ENCODE measurements at regions not wholly inside any gene's neighbourhood (a gene's known extent, or its start where the extent isn't known, plus 50 kb on each side); places are given as distances from the start of the nearest gene placed in this dataset.
"Not testable (repeated sequence)": the region's sequence is repeated elsewhere in the genome, so short reads cannot be mapped to it uniquely, and the experiment has no call there.

DNA sequence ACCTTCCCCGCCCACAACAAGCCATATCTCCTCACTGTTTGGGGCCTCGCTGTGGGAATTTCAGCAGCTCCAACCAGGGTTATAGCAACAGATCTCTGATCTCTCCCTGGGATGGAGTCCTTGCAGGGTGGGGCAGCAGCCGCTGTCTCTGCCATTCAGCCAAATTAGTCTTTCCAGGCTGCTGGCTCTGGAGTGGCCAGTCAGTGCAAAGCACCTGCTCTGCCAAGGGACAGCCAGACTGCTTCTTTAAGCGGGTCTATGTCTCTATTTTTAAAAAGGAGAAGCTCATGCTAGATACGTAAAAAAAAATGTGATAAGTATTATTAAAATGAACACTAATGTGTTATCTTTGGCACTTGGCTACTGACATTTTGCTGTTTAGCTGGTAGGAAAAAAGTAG, 380.2 kb downstream of the CDH10 start:
- H3K4me3 ChIP-seq (ENCODE audit: low read depth, low read length) = no peak overlapping the region
- TF ChIP-seq, protein P1, sequence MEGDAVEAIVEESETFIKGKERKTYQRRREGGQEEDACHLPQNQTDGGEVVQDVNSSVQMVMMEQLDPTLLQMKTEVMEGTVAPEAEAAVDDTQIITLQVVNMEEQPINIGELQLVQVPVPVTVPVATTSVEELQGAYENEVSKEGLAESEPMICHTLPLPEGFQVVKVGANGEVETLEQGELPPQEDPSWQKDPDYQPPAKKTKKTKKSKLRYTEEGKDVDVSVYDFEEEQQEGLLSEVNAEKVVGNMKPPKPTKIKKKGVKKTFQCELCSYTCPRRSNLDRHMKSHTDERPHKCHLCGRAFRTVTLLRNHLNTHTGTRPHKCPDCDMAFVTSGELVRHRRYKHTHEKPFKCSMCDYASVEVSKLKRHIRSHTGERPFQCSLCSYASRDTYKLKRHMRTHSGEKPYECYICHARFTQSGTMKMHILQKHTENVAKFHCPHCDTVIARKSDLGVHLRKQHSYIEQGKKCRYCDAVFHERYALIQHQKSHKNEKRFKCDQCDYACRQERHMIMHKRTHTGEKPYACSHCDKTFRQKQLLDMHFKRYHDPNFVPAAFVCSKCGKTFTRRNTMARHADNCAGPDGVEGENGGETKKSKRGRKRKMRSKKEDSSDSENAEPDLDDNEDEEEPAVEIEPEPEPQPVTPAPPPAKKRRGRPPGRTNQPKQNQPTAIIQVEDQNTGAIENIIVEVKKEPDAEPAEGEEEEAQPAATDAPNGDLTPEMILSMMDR (conservative IDR thresholded peaks at IDR 0.05; ENCODE audit: low read depth, low read length) = no peak
- no peak for DNase-seq (ENCODE audit: low read depth)

DNA sequence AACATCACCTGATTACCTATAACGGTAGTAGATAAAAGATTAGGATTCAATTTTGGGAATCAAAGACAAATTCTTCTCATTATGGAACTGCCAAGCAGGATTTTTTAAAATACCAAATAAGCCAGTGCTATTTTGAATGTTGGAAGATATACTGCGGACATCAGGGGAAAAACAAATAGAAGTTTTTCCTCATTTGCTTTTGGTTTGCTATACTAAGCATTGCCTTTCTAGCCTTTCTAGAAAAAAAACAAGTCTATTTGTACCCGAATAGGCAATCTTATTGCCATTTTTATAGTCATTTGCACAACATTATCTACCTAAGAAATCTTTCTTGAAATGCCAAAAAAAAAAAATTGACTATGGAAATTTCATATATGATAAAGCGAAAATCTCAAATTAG, 379.5 kb downstream of the CDH10 start:
- no peak overlapping the region for H3K4me3 ChIP-seq (ENCODE audit: low read depth, low read length)
- TF ChIP-seq, protein P1 (conservative IDR thresholded peaks at IDR 0.05; ENCODE audit: low read depth, low read length) = no peak
- no peak for DNase-seq (ENCODE audit: low read depth)

DNA sequence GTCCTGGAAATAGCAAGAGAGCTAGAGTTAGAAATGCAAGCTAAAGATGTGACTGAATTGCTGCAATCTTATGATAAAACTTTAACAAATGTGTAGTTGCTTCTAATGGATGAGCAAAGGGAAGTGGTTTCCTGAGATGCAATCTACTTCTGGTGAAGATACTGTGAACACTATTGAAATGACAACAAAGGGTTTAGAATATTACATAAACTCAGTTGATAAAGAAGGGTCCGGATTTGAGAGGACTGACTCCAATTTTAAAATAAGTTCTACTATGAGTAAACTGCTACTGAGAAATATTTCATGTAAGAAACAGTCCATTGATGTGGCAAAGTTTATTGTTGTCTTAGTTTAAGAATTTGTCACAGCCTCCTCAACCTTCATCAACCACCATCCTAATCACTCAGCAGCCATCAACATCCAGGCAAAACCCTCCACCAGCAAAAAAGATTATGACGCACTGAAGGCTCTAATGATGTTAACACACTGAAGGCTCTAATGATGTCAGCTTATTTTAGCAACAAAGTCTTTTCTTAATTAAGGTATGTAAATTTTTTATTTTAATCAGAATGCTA, 376.2 kb downstream of the CDH10 start:
- TF ChIP-seq, protein P1 (conservative IDR thresholded peaks at IDR 0.05; ENCODE audit: low read depth, low read length) = no peak
- no peak overlapping the region for H3K4me3 ChIP-seq (ENCODE audit: low read depth, low read length)
- no peak for DNase-seq (ENCODE audit: low read depth)

DNA sequence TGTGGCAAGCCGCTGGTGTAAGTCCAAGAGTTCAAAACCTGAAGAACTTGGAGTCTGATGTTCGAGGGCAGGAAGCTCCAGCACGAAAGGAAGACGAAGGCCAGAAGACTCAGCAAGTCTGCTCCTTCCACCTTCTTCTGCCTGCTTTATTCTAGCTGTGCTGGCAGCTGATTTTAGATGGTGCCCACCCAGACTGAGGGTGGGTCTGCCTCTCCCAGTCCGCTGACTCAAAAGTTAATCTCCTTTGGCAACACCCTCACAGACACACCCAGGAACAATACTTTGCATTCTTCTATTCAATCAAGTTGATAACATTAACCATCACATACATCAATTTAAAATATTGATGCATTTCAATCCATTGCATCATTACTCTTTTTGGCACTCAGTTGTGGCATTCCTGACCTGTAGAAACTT, 373.1 kb downstream of the CDH10 start:
- not testable (repeated sequence) for H3K4me3 ChIP-seq (ENCODE audit: low read depth, low read length); DNase-seq (ENCODE audit: low read depth)

DNA sequence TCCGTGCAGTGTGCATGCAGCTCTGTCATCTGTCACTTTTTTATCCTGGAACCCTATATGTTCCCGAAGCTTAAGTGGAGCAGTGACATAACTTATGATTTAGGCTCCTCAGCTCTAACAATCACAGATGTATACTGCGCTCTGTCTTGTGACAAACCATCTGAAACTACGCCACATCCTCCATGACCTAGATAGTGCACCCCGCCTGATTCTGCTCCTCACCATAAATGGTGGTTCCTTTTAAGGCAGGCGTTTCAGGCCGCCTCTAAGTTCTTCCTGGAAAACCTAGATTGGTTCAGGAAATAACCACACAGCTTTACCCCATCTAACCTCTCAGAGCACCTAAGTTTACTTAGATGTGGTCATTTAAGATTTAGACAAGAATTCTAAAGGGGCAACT, 372.0 kb downstream of the CDH10 start:
- DNase-seq (ENCODE audit: low read depth) = no peak
- no peak overlapping the region for H3K4me3 ChIP-seq (ENCODE audit: low read depth, low read length)
- TF ChIP-seq, protein P1 (conservative IDR thresholded peaks at IDR 0.05; ENCODE audit: low read depth, low read length) = no peak

DNA sequence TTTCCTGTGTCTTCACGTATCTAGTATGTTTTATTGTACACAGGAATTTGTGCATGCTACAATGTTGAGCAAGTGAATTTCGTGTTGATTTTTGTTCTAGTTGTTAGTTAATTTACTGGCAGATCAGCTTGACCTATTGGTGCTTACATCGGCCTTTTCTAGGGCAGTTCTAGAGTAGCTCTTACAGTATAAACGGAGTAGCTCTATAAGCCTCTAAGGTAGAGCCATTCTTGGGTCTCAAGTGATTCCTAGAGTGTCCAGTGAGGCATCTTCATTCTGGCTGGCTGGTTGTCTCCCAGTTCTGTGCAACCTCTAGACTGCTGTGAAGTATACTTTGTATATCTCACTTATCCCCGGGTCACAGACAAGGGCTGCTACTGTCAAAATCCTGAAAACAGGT, 364.6 kb downstream of the CDH10 start:
- no peak overlapping the region for H3K4me3 ChIP-seq (ENCODE audit: low read depth, low read length)
- no peak for DNase-seq (ENCODE audit: low read depth)
- TF ChIP-seq, protein P1 (conservative IDR thresholded peaks at IDR 0.05; ENCODE audit: low read depth, low read length) = no peak

DNA sequence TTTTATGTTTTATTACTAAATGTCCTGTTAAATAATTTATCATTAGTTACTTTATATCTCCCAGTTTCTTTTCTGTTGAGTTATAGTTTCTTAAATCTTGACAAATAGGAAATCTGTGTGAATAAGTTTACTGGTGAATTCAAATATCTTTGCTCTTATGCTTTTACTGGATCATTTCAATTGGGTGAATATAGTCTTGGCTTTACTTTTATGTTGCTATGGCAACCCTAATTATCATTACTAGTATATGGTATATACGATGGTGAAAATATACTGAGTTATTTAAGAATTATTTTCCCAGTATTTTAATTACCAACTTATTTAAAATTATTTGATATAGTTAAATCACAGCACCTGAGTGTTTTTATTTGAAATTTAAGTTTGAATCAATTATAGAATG, 363.0 kb downstream of the CDH10 start:
- no peak for DNase-seq (ENCODE audit: low read depth)
- TF ChIP-seq, protein P1 (conservative IDR thresholded peaks at IDR 0.05; ENCODE audit: low read depth, low read length) = no peak
- H3K4me3 ChIP-seq (ENCODE audit: low read depth, low read length) = no peak overlapping the region

Measured in choroid plexus epithelial cell (primary cell).